HG02798 (cell line): ENCODE measurements at regions not wholly inside any gene's neighbourhood (a gene's known extent, or its start where the extent isn't known, plus 50 kb on each side); places are given as distances from the start of the nearest gene placed in this dataset.

Source experiments
- ATAC-seq: cut with Tn5 transposase; IDR thresholded peaks from one replicate; pipeline ENCODE4 v1.9.1; 2021; ENCODE audit warnings: mild to moderate bottlenecking; ENCODE audit not compliant: unreplicated experiment, poor library complexity

- ATAC-seq, result no peak
These were observed 230.8 kb upstream of the CST7 start for GRCh38 chr20:24718277-24718676.

- no peak for ATAC-seq
These were observed 230.4 kb upstream of the CST7 start for GRCh38 chr20:24718696-24719095.

GRCh38 chr20:24720957-24721356 is 228.1 kb upstream of the CST7 start:
- no peak for ATAC-seq

GRCh38 chr20:24721891-24722568 is 227.0 kb upstream of the CST7 start:
- no peak for ATAC-seq

GRCh38 chr20:24722586-24722985 is 226.5 kb upstream of the CST7 start:
- ATAC-seq, result no peak

- ATAC-seq, result no peak
These were observed 225.9 kb upstream of the CST7 start for GRCh38 chr20:24723186-24723585.

GRCh38 chr20:24723647-24724352 is 225.3 kb upstream of the CST7 start:
- ATAC-seq, result no peak

GRCh38 chr20:24724982-24725533 is 224.0 kb upstream of the CST7 start:
- no peak for ATAC-seq

GRCh38 chr20:24727795-24728194 is 221.3 kb upstream of the CST7 start:
- no peak for ATAC-seq

GRCh38 chr20:24729896-24730605 is 219.0 kb upstream of the CST7 start:
- ATAC-seq, result no peak

GRCh38 chr20:24730750-24731149 is 218.3 kb upstream of the CST7 start:
- ATAC-seq, result no peak

GRCh38 chr20:24731312-24731711 is 217.8 kb upstream of the CST7 start:
- no peak for ATAC-seq

GRCh38 chr20:24732076-24732475 is 217.0 kb upstream of the CST7 start:
- no peak for ATAC-seq

GRCh38 chr20:24732599-24732998 is 216.5 kb upstream of the CST7 start:
- no peak for ATAC-seq

- no peak for ATAC-seq
These were observed 215.7 kb upstream of the CST7 start for GRCh38 chr20:24733416-24733815.

GRCh38 chr20:24734139-24734538 is 214.9 kb upstream of the CST7 start:
- ATAC-seq, result no peak

- no peak for ATAC-seq
These were observed 213.8 kb upstream of the CST7 start for GRCh38 chr20:24735263-24735662.

- ATAC-seq, result no peak
These were observed 212.8 kb upstream of the CST7 start for GRCh38 chr20:24736131-24736843.

GRCh38 chr20:24736844-24737211 is 212.2 kb upstream of the CST7 start:
- no peak for ATAC-seq

GRCh38 chr20:24737212-24737850 is 211.7 kb upstream of the CST7 start:
- no peak for ATAC-seq
